IMR-90 (cell line): ENCODE measurements at regions not wholly inside any gene's neighbourhood (a gene's known extent, or its start where the extent isn't known, plus 50 kb on each side); places are given as distances from the start of the nearest gene placed in this dataset.

Source experiments
- ATAC-seq: fragments of 200-7000 bp; cut with Tn5 transposase; 2 replicates; pipeline ENCODE4 v1.9.1; 2020; ENCODE audit warnings: low read depth, mild to moderate bottlenecking, moderate library complexity
- BruUV-seq: library from RNA; stranded (reverse); fragments of 400-500 nt; replicated peaks from 2 replicates; lab custom pipeline; 2021; lab: Mats Ljungman, UMichigan
- CTCF ChIA-PET: fragments of 300-600 bp; formaldehyde crosslinking; extraction: SDS; loops from one replicate; lab custom pipeline; 2021; ENCODE audit warnings: antibody characterized with exemption; lab: Yijun Ruan, JAX
- POLR2A ChIA-PET: fragments of 300-600 bp; sonication (Branson Sonifier 250); formaldehyde crosslinking; loops from one replicate; lab custom pipeline; 2022; ENCODE audit warnings: antibody characterized with exemption; ENCODE audit not compliant: unreplicated experiment; lab: Charles Lee
- DNase-seq: peaks from one replicate; pipeline ENCODE4 v3.0.0; 2013
- H2AFZ ChIP-seq: replicated peaks from 2 replicates; pipeline ENCODE3; 2013; ENCODE audit warnings: low read length, mild to moderate bottlenecking; ENCODE audit not compliant: poor library complexity
- H2AK5ac ChIP-seq: 2 replicates; pipeline ENCODE4 v1.6.1; 2013; ENCODE audit warnings: low read depth, low read length, inconsistent platforms
- H2AK9ac ChIP-seq: replicated peaks from 2 replicates; pipeline ENCODE3; 2013; ENCODE audit warnings: mild to moderate bottlenecking, low read depth, low read length, moderate library complexity; ENCODE audit not compliant: poor library complexity
- H2BK120ac ChIP-seq: 2 replicates; pipeline ENCODE4 v1.6.1; 2013; ENCODE audit warnings: low read depth, low read length, inconsistent platforms
- H2BK15ac ChIP-seq: 3 replicates; pipeline ENCODE4 v1.6.1; 2013; ENCODE audit warnings: low read depth, low read length, inconsistent platforms
- H2BK20ac ChIP-seq: 2 replicates; pipeline ENCODE4 v1.6.1; 2013; ENCODE audit warnings: low read depth, mild to moderate bottlenecking, inconsistent platforms, low read length, moderate library complexity
- H2BK5ac ChIP-seq: 2 replicates; pipeline ENCODE4 v1.6.1; 2013; ENCODE audit warnings: mild to moderate bottlenecking, low read depth, low read length, inconsistent platforms; ENCODE audit not compliant: poor library complexity, severe bottlenecking
- H3K14ac ChIP-seq: replicated peaks from 2 replicates; pipeline ENCODE4 v1.6.1; 2013; ENCODE audit warnings: low read depth, low read length, inconsistent platforms
- H3K18ac ChIP-seq: 2 replicates; pipeline ENCODE4 v1.6.1; 2013; ENCODE audit warnings: low read depth, low read length, control low read depth
- H3K23ac ChIP-seq: 2 replicates; pipeline ENCODE4 v1.6.1; 2013; ENCODE audit warnings: low read depth, low read length, inconsistent platforms
- H3K27ac ChIP-seq: 2 replicates; pipeline ENCODE4 v1.5.1; 2013; ENCODE audit warnings: mild to moderate bottlenecking, control low read depth, low read length; ENCODE audit not compliant: insufficient read depth
- H3K27me3 ChIP-seq: 2 replicates; pipeline ENCODE4 v1.6.1; 2013; ENCODE audit warnings: low read length; ENCODE audit not compliant: control insufficient read depth, insufficient read depth
- H3K36me3 ChIP-seq: 2 replicates; pipeline ENCODE4 v1.6.1; 2013; ENCODE audit warnings: low read length, mixed read lengths; ENCODE audit not compliant: control insufficient read depth, insufficient read depth
- H3K4ac ChIP-seq: 2 replicates; pipeline ENCODE4 v1.6.1; 2013; ENCODE audit warnings: low read depth, low read length, inconsistent platforms
- H3K4me1 ChIP-seq: 2 replicates; pipeline ENCODE4 v1.6.1; 2013; ENCODE audit warnings: low read length, mixed read lengths; ENCODE audit not compliant: control insufficient read depth, insufficient read depth
- H3K4me2 ChIP-seq: 2 replicates; pipeline ENCODE4 v1.6.1; 2013; ENCODE audit warnings: low read depth, mild to moderate bottlenecking, control low read depth, low read length, moderate library complexity
- H3K4me3 ChIP-seq: 2 replicates; pipeline ENCODE4 v1.5.1; 2013; ENCODE audit warnings: low read depth, mild to moderate bottlenecking, control low read depth, low read length, moderate library complexity; ENCODE audit not compliant: insufficient read depth
- H3K56ac ChIP-seq: 2 replicates; pipeline ENCODE4 v1.6.1; 2013; ENCODE audit warnings: low read length, inconsistent platforms; ENCODE audit not compliant: insufficient read depth; ENCODE audit errors: extremely low read depth
- H3K79me1 ChIP-seq, 2 experiments: 2 replicates each; pipeline ENCODE4 v1.6.1; 2013; ENCODE audit warnings: low read length in 2 of 2, inconsistent platforms in 1 of 2, low read depth in 1 of 2
- H3K9ac ChIP-seq: 2 replicates; pipeline ENCODE4 v1.6.1; 2013; ENCODE audit warnings: low read depth, low read length, control low read depth
- H3K9me1 ChIP-seq: 2 replicates; pipeline ENCODE4 v1.6.1; 2013; ENCODE audit warnings: low read length, inconsistent platforms; ENCODE audit not compliant: insufficient read depth
- H3K9me3 ChIP-seq: 2 replicates; pipeline ENCODE4 v1.6.1; 2013; ENCODE audit warnings: low read length; ENCODE audit not compliant: control insufficient read depth, insufficient read depth
- H4K20me1 ChIP-seq: 2 replicates; pipeline ENCODE4 v1.6.1; 2013; ENCODE audit warnings: low read length, inconsistent platforms; ENCODE audit not compliant: insufficient read depth
- H4K5ac ChIP-seq: 2 replicates; pipeline ENCODE4 v1.6.1; 2013; ENCODE audit warnings: mild to moderate bottlenecking, low read depth, low read length, control low read depth
- H4K8ac ChIP-seq, 2 experiments: 2 replicates each; pipeline ENCODE4 v1.6.1; 2013; ENCODE audit warnings: low read depth in 2 of 2, low read length in 2 of 2, control low read depth in 1 of 2, inconsistent platforms in 1 of 2
- H4K91ac ChIP-seq: 2 replicates; pipeline ENCODE4 v1.6.1; 2013; ENCODE audit warnings: low read depth, low read length, inconsistent platforms; ENCODE audit not compliant: insufficient read depth
- BHLHE40 ChIP-seq: fragments of 150-350 bp; IDR thresholded peaks from 2 replicates; pipeline ENCODE4 v1.6.1; 2016; ENCODE audit warnings: mild to moderate bottlenecking, low read depth, low read length
- CEBPB ChIP-seq: IDR thresholded peaks from 2 replicates; pipeline ENCODE4 v1.6.1; 2012; ENCODE audit warnings: low read depth, low read length, improper control_type of control experiment
- CHD1 ChIP-seq: IDR thresholded peaks from 2 replicates; pipeline ENCODE4 v1.6.1; 2012; ENCODE audit warnings: low read depth, low read length, improper control_type of control experiment
- FOS ChIP-seq: fragments of 150-350 bp; IDR thresholded peaks from 2 replicates; pipeline ENCODE4 v1.6.1; 2016; ENCODE audit warnings: low read depth, low read length
- MAFK ChIP-seq: IDR thresholded peaks from 2 replicates; pipeline ENCODE4 v1.6.1; 2012; ENCODE audit warnings: low read depth, low read length, improper control_type of control experiment
- MAZ ChIP-seq: IDR thresholded peaks from 2 replicates; pipeline ENCODE4 v1.6.1; 2012; ENCODE audit warnings: low read depth, mild to moderate bottlenecking, low read length, improper control_type of control experiment, moderate library complexity, borderline replicate concordance
- MXI1 ChIP-seq: IDR thresholded peaks from 2 replicates; pipeline ENCODE4 v1.6.1; 2012; ENCODE audit warnings: low read depth, mild to moderate bottlenecking, low read length, moderate library complexity, borderline replicate concordance
- NFE2L2 ChIP-seq: fragments of 150-350 bp; IDR thresholded peaks from 2 replicates; pipeline ENCODE4 v1.6.1; 2016; ENCODE audit warnings: low read depth, mild to moderate bottlenecking, low read length
- RAD21 ChIP-seq: IDR thresholded peaks from 2 replicates; pipeline ENCODE4 v1.6.1; 2012; ENCODE audit warnings: low read length, improper control_type of control experiment
- RFX5 ChIP-seq: IDR thresholded peaks from 2 replicates; pipeline ENCODE4 v1.8.0; 2012; ENCODE audit warnings: low read depth, mild to moderate bottlenecking, low read length, moderate library complexity
- SMC3 ChIP-seq: fragments of 150-350 bp; IDR thresholded peaks from 2 replicates; pipeline ENCODE4 v1.6.1; 2016; ENCODE audit warnings: low read depth, mild to moderate bottlenecking, antibody characterized with exemption, low read length, moderate library complexity
- USF2 ChIP-seq: fragments of 150-350 bp; IDR thresholded peaks from 2 replicates; pipeline ENCODE4 v1.6.1; 2017; ENCODE audit warnings: mild to moderate bottlenecking, antibody characterized with exemption, low read length, low read depth
- WGBS, 2 experiments: methylation state at CpG; one replicate each; pipeline versions ENCODE4 v1.1.5 to v1.1.7; 2013; ENCODE audit warnings: missing lambda C conversion rate in 2 of 2; ENCODE audit not compliant: insufficient read length in 1 of 2; ENCODE audit errors: extremely low coverage in 2 of 2; 5-methylcytosine and 5-hydroxymethylcytosine counted together
- dilution Hi-C: fragments of 300-500 bp; cut with HindIII; formaldehyde crosslinking; loops from one replicate; pipeline ENCODE4 v1.14.3; 2018; ENCODE audit warnings: low sequenced_read_pairs; ENCODE audit not compliant: unreplicated experiment
- in situ Hi-C: fragments of 300-500 bp; cut with MboI; formaldehyde crosslinking; loops from 3 replicates; pipeline ENCODE4 v1.14.3; 2019; ENCODE audit warnings: low sequenced_read_pairs, inconsistent platforms, mixed read lengths
- intact Hi-C: fragments of 100-400 bp; cut with micrococcal nuclease; formaldehyde crosslinking; loops from 2 replicates; pipeline ENCODE4 v1.10.0; 2022
- TF ChIP-seq, protein P1 (sequence below): conservative IDR thresholded peaks from 2 replicates; pipeline ENCODE4 v1.5.1; 2012; ENCODE audit warnings: mild to moderate bottlenecking, low read depth, low read length, improper control_type of control experiment
- TF ChIP-seq, protein P2 (sequence below): fragments of 150-350 bp; IDR thresholded peaks from 2 replicates; pipeline ENCODE4 v1.6.1; 2016; ENCODE audit warnings: low read depth, mild to moderate bottlenecking, low read length, moderate library complexity, borderline replicate concordance

DNA sequence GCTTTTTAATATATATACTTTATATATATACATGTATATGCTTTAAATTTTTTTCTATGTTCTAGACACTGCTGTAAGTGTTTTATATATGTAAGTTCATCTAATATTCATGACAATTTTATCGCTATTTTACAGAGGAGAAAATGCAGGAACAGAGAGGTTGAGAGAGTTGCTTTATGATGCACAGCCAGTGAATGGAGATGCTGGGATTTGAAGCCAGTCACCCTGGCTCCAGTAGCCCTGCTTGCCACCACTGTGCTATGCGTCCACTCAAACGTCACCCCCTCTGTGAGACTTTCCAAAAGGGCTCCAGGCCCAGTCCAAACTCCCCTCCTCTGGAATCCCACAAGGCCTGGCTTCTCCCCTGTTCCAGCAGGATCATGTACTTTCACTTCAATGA, 91.0 kb upstream of the GRIK3 start:
- H2BK5ac ChIP-seq: no peak overlapping the region
- H2BK20ac ChIP-seq: no peak overlapping the region
- no TSS peak for BruUV-seq
- no peak overlapping the region for H3K14ac ChIP-seq
- H3K79me1 ChIP-seq: no peaks in the 10 kb centered on the region
- no peak overlapping the region for H2AFZ ChIP-seq
- H3K4me3 ChIP-seq: no peak overlapping the region
- in situ Hi-C loops (no loop called here), intact Hi-C loops (no loop called here), dilution Hi-C loops (no loop called here)
- ATAC-seq (no peak), DNase-seq (no peak)
- H2BK15ac ChIP-seq: no peak overlapping the region
- no peak overlapping the region for H3K56ac ChIP-seq
- H3K4ac ChIP-seq: no peak overlapping the region
- H3K27me3 ChIP-seq: no peaks in the 10 kb centered on the region
- H4K20me1 ChIP-seq: no peaks in the 10 kb centered on the region
- POLR2A ChIA-PET: no interaction called here
- H3K18ac ChIP-seq: no peak overlapping the region
- no CpG with 5 or more reads among the region's 3 CpGs for WGBS, 2 experiments
- no peak overlapping the region for H2AK9ac ChIP-seq
- no peak overlapping the region for H4K91ac ChIP-seq
- no peak overlapping the region for H3K4me2 ChIP-seq
- no peak overlapping the region for H3K27ac ChIP-seq
- CTCF ChIA-PET: interaction anchor here (0.7 kb wide), 1 partner anchor 267 kb away, joined by 5 read pairs; no protein-coding TSS in a partner anchor
- H3K36me3 ChIP-seq: no peaks in the 10 kb centered on the region
- no peak overlapping the region for H3K9ac ChIP-seq
- no peak overlapping the region for H2AK5ac ChIP-seq
- TF ChIP-seq RFX5: no peak
- no peak for TF ChIP-seq NFE2L2
- TF ChIP-seq, protein P1, sequence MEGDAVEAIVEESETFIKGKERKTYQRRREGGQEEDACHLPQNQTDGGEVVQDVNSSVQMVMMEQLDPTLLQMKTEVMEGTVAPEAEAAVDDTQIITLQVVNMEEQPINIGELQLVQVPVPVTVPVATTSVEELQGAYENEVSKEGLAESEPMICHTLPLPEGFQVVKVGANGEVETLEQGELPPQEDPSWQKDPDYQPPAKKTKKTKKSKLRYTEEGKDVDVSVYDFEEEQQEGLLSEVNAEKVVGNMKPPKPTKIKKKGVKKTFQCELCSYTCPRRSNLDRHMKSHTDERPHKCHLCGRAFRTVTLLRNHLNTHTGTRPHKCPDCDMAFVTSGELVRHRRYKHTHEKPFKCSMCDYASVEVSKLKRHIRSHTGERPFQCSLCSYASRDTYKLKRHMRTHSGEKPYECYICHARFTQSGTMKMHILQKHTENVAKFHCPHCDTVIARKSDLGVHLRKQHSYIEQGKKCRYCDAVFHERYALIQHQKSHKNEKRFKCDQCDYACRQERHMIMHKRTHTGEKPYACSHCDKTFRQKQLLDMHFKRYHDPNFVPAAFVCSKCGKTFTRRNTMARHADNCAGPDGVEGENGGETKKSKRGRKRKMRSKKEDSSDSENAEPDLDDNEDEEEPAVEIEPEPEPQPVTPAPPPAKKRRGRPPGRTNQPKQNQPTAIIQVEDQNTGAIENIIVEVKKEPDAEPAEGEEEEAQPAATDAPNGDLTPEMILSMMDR: no peak
- no peak for TF ChIP-seq MAFK
- TF ChIP-seq, protein P2, sequence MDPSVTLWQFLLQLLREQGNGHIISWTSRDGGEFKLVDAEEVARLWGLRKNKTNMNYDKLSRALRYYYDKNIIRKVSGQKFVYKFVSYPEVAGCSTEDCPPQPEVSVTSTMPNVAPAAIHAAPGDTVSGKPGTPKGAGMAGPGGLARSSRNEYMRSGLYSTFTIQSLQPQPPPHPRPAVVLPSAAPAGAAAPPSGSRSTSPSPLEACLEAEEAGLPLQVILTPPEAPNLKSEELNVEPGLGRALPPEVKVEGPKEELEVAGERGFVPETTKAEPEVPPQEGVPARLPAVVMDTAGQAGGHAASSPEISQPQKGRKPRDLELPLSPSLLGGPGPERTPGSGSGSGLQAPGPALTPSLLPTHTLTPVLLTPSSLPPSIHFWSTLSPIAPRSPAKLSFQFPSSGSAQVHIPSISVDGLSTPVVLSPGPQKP: no peak
- no peak for TF ChIP-seq CHD1
- TF ChIP-seq FOS: no peak
- no peak for TF ChIP-seq RAD21
- no peak for TF ChIP-seq SMC3
- TF ChIP-seq MXI1: no peak
- no peak for TF ChIP-seq MAZ
- TF ChIP-seq BHLHE40: no peak
- TF ChIP-seq CEBPB: no peak
- no peak for TF ChIP-seq USF2
- no peaks in the 10 kb centered on the region for H3K9me3 ChIP-seq
- no peak overlapping the region for H3K23ac ChIP-seq
- H3K9me1 ChIP-seq: no peaks in the 10 kb centered on the region
- no peak overlapping the region for H2BK120ac ChIP-seq
- no peak overlapping the region for H4K8ac ChIP-seq
- H3K4me1 ChIP-seq: no peaks in the 10 kb centered on the region
- H4K5ac ChIP-seq: no peak overlapping the region
